ENCODE measurements at regions not wholly inside any gene's neighbourhood (a gene's known extent, or its start where the extent isn't known, plus 50 kb on each side); places are given as distances from the start of the nearest gene placed in this dataset.

GRCh38 chr3:31075876-31076275 lies 181.4 kb upstream of the GADL1 start:
- TF ChIP-seq CTCF (conservative IDR thresholded peaks at IDR 0.05; ENCODE audit: low read depth in 2 of 2): no peak
- no peak for TF ChIP-seq POLR2AphosphoS5 (IDR thresholded peaks at IDR 0.05; ENCODE audit: low read depth)
- TF ChIP-seq EZH2 (IDR thresholded peaks at IDR 0.05; ENCODE audit: low read depth, unreplicated experiment): no peak
- no peak for TF ChIP-seq JUNB (IDR thresholded peaks at IDR 0.05; ENCODE audit: unreplicated experiment)
